ENCODE measurements at regions not wholly inside any gene's neighbourhood (a gene's known extent, or its start where the extent isn't known, plus 50 kb on each side); places are given as distances from the start of the nearest gene placed in this dataset.

GRCh38 chr9:78525986-78526560 is 229.1 kb downstream of the PSAT1 start:
- 62 to 76% methylated on average over 2 of the region's 2 CpGs for WGBS, 2 donors
- H3K4me3 ChIP-seq = no peak overlapping the region
- H3K27ac ChIP-seq = no peak overlapping the region
- H3K36me3 ChIP-seq = no peaks in the 10 kb centered on the region
- DNase-seq (ENCODE audit: low spot score in 2 of 2) = no peak
- no peak for TF ChIP-seq CTCF (IDR thresholded peaks at IDR 0.05)
- no peak for TF ChIP-seq POLR2A (IDR thresholded peaks at IDR 0.05)
- TF ChIP-seq EP300 (IDR thresholded peaks at IDR 0.05) = no peak
- H3K4me1 ChIP-seq = no peaks in the 10 kb centered on the region
- peaks cover 0 to 9% (median 4%) of the 10 kb centered on the region in 4 donors for H3K9me3 ChIP-seq
- no peaks in the 10 kb centered on the region for H3K27me3 ChIP-seq

DNA sequence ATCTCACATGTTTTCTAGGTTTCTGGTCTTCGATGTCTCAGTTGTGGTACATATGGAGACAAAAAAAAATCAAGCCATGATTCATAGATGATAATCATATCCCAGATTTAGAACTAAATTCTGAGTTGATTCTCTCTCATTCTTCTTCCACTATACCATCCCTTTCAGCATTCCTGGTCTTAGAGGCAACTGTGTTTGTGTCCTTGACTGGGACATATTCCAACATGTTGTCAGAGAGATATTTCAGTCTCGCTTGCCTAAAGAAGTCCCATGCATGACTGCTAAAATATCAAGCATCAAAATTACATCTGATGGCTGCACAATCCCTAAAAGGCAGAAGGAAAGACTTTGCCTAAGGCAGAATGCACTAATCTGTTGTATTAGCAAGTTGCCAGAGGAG is 236.6 kb downstream of the PSAT1 start:
- no peaks in the 10 kb centered on the region for H3K9me3 ChIP-seq
- no peak overlapping the region for H3K27ac ChIP-seq
- TF ChIP-seq CTCF (IDR thresholded peaks at IDR 0.05) = no peak
- no peak for TF ChIP-seq POLR2A (IDR thresholded peaks at IDR 0.05)
- 70 to 71% methylated on average over 2 of the region's 2 CpGs for WGBS, 2 donors
- no peak overlapping the region for H3K4me3 ChIP-seq
- H3K27me3 ChIP-seq = no peaks in the 10 kb centered on the region
- no peaks in the 10 kb centered on the region for H3K36me3 ChIP-seq
- DNase-seq (ENCODE audit: low spot score in 2 of 2) = no peak
- H3K4me1 ChIP-seq = no peaks in the 10 kb centered on the region

- no peak for DNase-seq (ENCODE audit: low spot score in 2 of 2)
- 89 to 96% methylated on average over 3 of the region's 3 CpGs for WGBS, 2 donors
- TF ChIP-seq EP300 (IDR thresholded peaks at IDR 0.05) = no peak
- no peak for TF ChIP-seq POLR2A (IDR thresholded peaks at IDR 0.05)
- TF ChIP-seq CTCF (IDR thresholded peaks at IDR 0.05) = no peak
Measured at GRCh38 chr9:78539188-78539587, 242.3 kb downstream of the PSAT1 start.

DNA sequence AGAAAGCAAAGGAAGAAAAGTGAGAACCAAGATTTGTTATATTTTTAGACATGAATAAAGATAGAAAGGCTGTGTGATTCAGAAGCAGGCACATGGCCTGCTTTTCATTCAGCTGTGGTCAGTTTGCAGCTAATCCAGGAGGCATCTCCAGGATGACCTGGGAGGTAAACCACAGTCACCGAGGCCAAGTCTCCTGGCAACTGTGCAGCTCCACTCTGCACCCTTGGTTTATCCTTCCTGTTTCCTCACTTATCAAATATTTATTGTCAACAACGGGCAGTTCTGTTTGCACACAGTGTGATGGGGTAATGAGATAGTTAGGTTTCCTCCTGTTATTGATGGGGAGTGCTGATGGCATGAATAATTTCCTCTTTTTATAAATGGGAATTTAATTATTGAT is 243.0 kb downstream of the PSAT1 start:
- no peak for TF ChIP-seq CTCF (IDR thresholded peaks at IDR 0.05)
- TF ChIP-seq POLR2A (IDR thresholded peaks at IDR 0.05) = no peak
- no peak for TF ChIP-seq EP300 (IDR thresholded peaks at IDR 0.05)
- Histone ChIP-seq H3K27me3 (no peaks in the 10 kb centered on the region), H3K27ac (no peak overlapping the region), H3K36me3 (no peaks in the 10 kb centered on the region), H3K4me3 (no peak overlapping the region), H3K9me3 (no peaks in the 10 kb centered on the region), H3K4me1 (no peaks in the 10 kb centered on the region)
- WGBS, 2 donors = 42 to 50% methylated on average over 2 of the region's 2 CpGs
- no peak for DNase-seq (ENCODE audit: low spot score in 2 of 2)

More at GRCh38 chr9:78539188-78539587, 242.3 kb downstream of the PSAT1 start:
- no peaks in the 10 kb centered on the region for H3K4me1 ChIP-seq
- H3K27me3 ChIP-seq = no peaks in the 10 kb centered on the region
- H3K9me3 ChIP-seq = no peaks in the 10 kb centered on the region
- no peak overlapping the region for H3K27ac ChIP-seq
- no peaks in the 10 kb centered on the region for H3K36me3 ChIP-seq
- no peak overlapping the region for H3K4me3 ChIP-seq

DNA sequence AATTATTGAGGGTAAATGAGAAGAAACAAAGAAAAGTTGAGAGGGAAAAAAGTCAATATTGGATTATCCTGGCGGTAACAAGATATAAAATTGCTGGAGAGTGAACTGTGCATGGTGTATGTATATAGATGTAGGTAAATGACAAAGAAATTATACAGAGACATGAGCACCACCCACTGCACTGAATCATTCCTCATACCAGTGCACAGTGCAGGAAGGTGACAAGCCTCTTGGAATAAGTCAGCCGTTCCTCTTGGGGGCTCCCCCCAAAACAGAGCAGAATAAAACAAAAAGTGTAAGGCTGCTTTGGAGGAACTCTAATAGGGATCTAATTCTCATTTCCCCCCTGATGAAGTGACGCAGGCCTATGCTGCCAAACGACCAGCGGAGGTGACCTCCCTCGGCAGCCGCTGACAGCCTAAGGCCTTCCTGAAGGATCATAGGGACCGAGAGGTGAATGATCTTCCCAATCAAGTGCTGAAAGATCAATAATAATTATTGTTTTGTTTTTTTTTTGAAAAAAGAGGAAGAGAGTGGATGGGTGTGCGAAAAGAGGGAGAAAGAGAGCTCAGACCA is 245.0 kb downstream of the PSAT1 start:
- no peak for DNase-seq (ENCODE audit: low spot score in 2 of 2)
- 83 to 89% methylated on average over 9 of the region's 9 CpGs for WGBS, 2 donors
- H3K36me3 ChIP-seq = no peaks in the 10 kb centered on the region
- no peaks in the 10 kb centered on the region for H3K9me3 ChIP-seq
- no peaks in the 10 kb centered on the region for H3K27me3 ChIP-seq
- H3K4me1 ChIP-seq = no peaks in the 10 kb centered on the region
- no peak overlapping the region for H3K4me3 ChIP-seq
- no peak overlapping the region for H3K27ac ChIP-seq
- TF ChIP-seq EP300 (IDR thresholded peaks at IDR 0.05) (no peak), CTCF (IDR thresholded peaks at IDR 0.05) (no peak), POLR2A (IDR thresholded peaks at IDR 0.05) (no peak)
